ENCODE measurements at regions not wholly inside any gene's neighbourhood (a gene's known extent, or its start where the extent isn't known, plus 50 kb on each side); places are given as distances from the start of the nearest gene placed in this dataset.

DNA sequence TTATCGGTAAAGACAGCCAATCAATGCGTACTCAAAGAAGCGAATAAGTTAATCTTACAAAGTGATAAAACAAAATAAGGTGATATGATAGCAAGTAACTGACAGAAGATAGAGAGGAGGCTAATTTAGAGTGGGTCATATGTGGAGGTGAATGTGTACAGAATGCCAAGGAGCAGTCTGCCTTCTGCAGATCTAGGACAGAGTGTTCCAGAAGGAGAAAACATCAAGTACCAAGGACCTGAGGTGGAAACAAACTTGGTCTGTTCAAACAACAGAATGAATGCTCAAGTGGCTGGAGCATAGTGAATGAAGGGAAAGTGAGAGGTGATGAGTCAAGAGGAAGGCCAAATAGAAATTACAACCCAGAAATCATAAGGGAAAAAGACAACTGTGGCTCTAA lies 170.3 kb upstream of the BMP4 start:
- DNase-seq (ENCODE audit: insufficient read length, low spot score) (no peak), FAIRE-seq (no peak)
- no peak for TF ChIP-seq POLR2A (IDR thresholded peaks at IDR 0.05; ENCODE audit: low read depth, low read length)

- no peak for FAIRE-seq
- no peak for TF ChIP-seq POLR2A (IDR thresholded peaks at IDR 0.05; ENCODE audit: low read depth, low read length)
These were observed 170.9 kb upstream of the BMP4 start for GRCh38 chr14:54127526-54127925.

DNA sequence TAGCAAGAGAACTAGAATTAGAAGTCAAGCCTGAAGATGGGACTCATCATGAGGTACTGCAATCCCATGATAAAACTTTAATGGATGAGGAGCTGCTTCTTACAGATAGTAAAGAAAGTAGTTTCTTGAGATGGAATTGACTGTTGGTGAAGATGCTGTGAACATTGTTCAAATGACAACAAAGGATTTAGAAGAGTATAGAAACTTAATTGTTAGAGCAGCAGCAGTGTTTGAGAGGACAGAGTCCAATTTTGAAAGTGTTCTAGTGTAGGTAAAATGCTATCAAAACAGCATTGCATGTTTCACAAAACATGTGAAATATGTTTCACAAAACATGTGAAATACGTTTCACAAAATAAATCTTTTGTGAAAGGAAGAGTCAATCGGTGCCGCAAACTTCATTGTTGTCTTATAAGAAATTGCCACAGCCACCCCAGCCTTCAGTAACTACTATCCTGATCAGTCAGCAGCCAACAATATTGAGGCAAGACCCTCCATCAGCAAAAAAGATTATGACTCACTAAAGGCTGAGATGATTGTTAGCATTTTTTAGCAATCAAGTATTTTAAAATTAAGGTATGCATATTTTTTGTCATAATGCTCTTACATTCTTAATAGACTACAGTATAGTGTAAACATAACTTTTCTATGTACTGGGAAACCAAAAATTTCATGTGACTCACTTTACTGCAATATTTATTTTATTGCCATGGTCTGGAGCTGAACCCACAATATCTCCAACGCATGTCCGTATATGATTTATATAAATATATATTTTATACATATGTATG lies 173.4 kb upstream of the BMP4 start:
- no peak for FAIRE-seq
- no peak for TF ChIP-seq POLR2A (IDR thresholded peaks at IDR 0.05; ENCODE audit: low read depth, low read length)
- DNase-seq (ENCODE audit: insufficient read length, low spot score) = no peak

More at GRCh38 chr14:54127526-54127925, 170.9 kb upstream of the BMP4 start:
- DNase-seq (ENCODE audit: insufficient read length, low spot score) = no peak

- DNase-seq (ENCODE audit: insufficient read length, low spot score) (no peak), FAIRE-seq (no peak)
- no peak for TF ChIP-seq POLR2A (IDR thresholded peaks at IDR 0.05; ENCODE audit: low read depth, low read length)
These were observed 175.9 kb upstream of the BMP4 start for GRCh38 chr14:54132496-54132895.

DNA sequence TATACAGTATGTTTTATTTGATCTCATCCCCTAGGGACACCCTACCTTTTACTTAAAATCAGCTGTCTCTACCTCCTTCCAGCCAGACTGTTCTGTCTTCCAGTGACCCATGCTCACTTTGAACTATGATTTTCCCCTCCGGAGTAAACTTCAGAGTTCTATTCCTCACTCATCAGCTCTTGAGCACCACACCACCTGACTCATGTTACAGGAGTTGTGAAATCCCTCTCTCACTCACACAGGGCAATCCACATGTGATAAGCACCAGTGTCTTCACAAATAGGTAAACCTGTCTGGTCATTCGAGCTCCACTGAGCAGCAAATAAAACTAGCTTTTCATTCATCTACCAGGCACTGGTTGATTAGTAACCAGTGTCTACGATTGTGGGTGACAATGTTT lies 177.3 kb upstream of the BMP4 start:
- FAIRE-seq (no peak), DNase-seq (ENCODE audit: insufficient read length, low spot score) (no peak)
- no peak for TF ChIP-seq POLR2A (IDR thresholded peaks at IDR 0.05; ENCODE audit: low read depth, low read length)

- no peak for DNase-seq (ENCODE audit: insufficient read length, low spot score)
- no peak for TF ChIP-seq POLR2A (IDR thresholded peaks at IDR 0.05; ENCODE audit: low read depth, low read length)
- FAIRE-seq = no peak
These were observed 179.2 kb upstream of the BMP4 start for GRCh38 chr14:54135804-54136280.

GRCh38 chr14:54136894-54137613 lies 180.4 kb upstream of the BMP4 start:
- no peak for FAIRE-seq
- no peak for DNase-seq (ENCODE audit: insufficient read length, low spot score)
- TF ChIP-seq POLR2A (IDR thresholded peaks at IDR 0.05; ENCODE audit: low read depth, low read length) = no peak

DNA sequence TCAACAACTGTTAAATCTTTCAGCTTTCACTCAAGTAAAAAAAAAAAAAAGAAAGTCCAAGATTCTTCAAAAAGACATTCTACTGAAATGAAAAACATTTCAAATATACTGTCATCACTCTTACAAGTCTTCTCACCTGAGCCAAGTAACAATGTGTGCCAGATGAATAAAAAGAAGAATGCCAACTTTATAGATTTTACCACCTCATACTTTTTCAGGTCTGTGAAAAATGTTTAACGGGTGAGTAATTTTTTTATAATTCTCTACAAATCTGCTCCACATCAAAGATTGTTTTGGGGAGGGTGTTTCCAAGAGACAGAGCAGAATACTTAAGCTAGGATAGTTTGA lies 181.0 kb upstream of the BMP4 start:
- DNase-seq (ENCODE audit: insufficient read length, low spot score) = no peak
- no peak for TF ChIP-seq POLR2A (IDR thresholded peaks at IDR 0.05; ENCODE audit: low read depth, low read length)
- no peak for FAIRE-seq

GRCh38 chr14:54138024-54138353 lies 181.4 kb upstream of the BMP4 start:
- FAIRE-seq (no peak), DNase-seq (ENCODE audit: insufficient read length, low spot score) (no peak)
- TF ChIP-seq POLR2A (IDR thresholded peaks at IDR 0.05; ENCODE audit: low read depth, low read length) = no peak

DNA sequence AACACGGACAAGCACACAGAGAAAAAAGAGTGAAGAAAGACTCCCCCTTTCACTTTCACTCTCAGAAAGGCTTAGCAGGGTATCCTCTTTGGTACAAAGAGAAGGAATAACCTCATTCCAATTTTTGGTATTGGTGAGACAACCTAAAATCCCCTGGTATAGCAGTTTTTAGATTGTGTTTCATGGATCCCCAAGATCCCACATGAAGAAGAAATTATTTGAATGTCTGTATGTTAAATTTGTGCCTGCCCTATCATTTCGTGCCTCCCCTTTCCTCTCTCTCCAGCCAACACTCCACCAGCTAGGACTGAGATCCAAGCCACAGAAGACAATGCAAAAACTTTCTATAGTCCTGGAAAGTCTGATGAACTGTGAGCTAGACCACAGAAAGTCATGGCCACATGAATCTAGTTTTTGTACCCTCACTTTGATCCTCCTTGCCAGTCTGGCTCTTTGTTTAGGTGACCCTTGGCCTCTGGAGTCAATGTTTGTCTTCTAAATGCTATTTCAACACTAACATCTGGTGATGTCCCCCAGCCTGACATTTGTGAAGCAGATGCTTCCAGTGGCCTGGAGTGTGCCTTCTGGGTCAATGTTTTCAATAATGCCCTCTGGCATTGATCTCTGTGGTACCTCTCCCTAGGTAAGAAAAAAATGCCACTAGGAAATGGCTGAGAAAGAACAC lies 181.9 kb upstream of the BMP4 start:
- FAIRE-seq (no peak), DNase-seq (ENCODE audit: insufficient read length, low spot score) (no peak)
- no peak for TF ChIP-seq POLR2A (IDR thresholded peaks at IDR 0.05; ENCODE audit: low read depth, low read length)

GRCh38 chr14:54140551-54140950 lies 183.9 kb upstream of the BMP4 start:
- DNase-seq (ENCODE audit: insufficient read length, low spot score) (no peak), FAIRE-seq (no peak)
- TF ChIP-seq POLR2A (IDR thresholded peaks at IDR 0.05; ENCODE audit: low read depth, low read length) = no peak

GRCh38 chr14:54146601-54147000 lies 190.0 kb upstream of the BMP4 start:
- DNase-seq (ENCODE audit: insufficient read length, low spot score) (no peak), FAIRE-seq (no peak)
- TF ChIP-seq POLR2A (IDR thresholded peaks at IDR 0.05; ENCODE audit: low read depth, low read length) = no peak

DNA sequence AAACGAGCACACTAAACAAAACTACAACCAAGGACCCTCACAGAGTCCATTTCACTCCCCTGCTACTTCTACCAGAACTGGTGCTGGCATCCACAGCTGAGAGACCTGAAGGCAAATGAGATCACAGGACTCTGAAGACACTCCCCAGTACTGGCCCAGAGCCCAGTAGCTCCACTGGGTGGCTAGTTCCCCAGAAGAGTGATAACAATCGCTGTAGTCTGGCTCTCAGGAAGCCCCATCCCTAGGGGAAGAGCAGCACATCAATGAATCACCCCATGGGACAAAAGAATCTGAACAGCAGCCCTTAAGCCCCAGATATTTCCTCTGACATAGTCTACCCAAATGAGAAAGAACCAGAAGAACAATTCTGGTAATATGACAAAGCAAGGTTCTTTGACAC lies 190.7 kb upstream of the BMP4 start:
- no peak for DNase-seq (ENCODE audit: insufficient read length, low spot score)
- TF ChIP-seq POLR2A (IDR thresholded peaks at IDR 0.05; ENCODE audit: low read depth, low read length) = no peak
- FAIRE-seq = no peak

- FAIRE-seq = no peak
- TF ChIP-seq POLR2A (IDR thresholded peaks at IDR 0.05; ENCODE audit: low read depth, low read length) = no peak
- DNase-seq (ENCODE audit: insufficient read length, low spot score) = no peak
These were observed 191.1 kb upstream of the BMP4 start for GRCh38 chr14:54147758-54148157.

All from H54 (cell line).